GM19025 (cell line): ENCODE measurements at regions not wholly inside any gene's neighbourhood (a gene's known extent, or its start where the extent isn't known, plus 50 kb on each side); places are given as distances from the start of the nearest gene placed in this dataset.
"Not testable (repeated sequence)": the region's sequence is repeated elsewhere in the genome, so short reads cannot be mapped to it uniquely, and the experiment has no call there.

Experiments
- ATAC-seq: cut with Tn5 transposase; IDR thresholded peaks from one replicate; pipeline ENCODE4 v1.9.1; 2021; ENCODE audit warnings: mild to moderate bottlenecking, low read depth, moderate library complexity; ENCODE audit not compliant: unreplicated experiment

DNA sequence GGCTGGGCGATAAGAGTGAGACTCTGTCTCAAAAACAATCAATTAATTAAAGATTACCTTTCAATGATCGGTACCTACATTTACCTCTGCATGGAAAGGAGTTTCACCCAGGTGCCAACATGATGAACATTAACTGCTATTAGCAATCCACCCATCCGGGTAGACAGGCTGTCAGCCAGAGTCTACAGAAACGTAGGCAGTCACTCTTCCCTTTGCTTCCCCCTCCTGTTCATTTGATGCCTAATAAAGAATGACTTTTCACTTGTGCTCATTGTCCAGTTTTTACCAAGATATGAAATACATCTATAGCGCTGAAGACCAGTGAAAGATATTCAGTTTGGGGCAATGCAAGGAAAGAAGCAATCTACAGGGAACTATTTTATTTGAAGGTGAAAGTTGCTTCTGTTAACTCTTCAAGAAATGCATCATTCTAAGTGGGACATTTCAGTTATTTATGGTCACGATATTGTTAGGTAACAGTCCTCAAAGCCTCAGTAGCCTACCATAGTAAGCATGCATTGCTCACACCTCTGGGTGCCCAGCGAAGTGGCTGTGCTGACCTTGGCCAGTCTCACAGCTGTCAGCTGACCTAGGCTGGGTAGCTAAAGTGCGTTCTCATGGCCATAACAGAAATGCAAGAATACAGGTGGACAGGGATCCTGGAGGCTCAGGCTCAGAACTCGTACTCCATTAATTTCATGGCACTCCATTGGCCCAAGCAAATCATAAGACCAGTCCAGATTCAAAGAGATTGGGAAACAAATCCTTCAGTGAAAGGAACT, 87.2 kb upstream of the DMRT1 start:
- ATAC-seq = no peak

DNA sequence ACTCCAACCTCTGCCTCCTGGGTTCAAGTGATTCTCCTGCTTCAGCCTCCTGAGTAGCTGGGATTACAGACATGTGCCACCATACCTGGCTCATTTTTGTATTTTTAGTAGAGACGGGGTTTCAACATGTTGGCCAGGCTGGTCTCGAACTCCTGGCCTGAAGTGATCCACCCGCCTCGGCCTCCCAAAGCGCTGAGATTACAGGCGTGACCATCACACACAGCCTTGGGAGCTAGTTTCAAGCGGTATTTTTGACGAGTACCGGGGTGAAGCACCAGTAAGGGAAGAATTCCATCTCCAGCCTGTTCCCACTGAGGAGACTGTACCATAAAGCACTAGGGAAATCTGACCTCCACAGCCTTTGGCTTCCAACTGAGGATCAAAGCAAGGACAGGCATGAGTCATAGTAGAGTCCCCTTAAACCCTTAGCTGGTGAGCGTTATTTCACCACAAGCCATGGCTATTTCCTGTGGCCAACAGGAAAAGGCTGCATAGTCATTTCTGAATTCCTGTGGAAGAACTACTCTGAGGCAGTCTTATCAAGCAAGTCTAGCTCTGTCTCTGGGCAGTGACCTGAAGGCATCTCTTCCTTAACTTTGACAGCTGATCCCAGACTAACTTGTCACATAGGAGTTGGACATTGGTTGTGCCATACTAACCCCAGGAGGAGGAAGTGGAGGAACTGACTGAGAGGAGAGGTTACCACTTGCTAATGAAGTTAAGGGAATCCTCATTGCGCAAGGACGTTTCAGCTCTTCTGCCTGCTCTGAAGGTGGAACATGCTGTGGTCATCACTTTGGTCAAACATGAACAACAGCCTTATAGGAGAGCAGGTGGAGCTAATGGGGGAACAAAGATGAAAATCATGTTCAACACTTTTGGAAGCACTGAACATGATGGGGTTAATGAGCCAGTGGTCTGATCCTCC, 85.8 kb upstream of the DMRT1 start:
- ATAC-seq = no peak

DNA sequence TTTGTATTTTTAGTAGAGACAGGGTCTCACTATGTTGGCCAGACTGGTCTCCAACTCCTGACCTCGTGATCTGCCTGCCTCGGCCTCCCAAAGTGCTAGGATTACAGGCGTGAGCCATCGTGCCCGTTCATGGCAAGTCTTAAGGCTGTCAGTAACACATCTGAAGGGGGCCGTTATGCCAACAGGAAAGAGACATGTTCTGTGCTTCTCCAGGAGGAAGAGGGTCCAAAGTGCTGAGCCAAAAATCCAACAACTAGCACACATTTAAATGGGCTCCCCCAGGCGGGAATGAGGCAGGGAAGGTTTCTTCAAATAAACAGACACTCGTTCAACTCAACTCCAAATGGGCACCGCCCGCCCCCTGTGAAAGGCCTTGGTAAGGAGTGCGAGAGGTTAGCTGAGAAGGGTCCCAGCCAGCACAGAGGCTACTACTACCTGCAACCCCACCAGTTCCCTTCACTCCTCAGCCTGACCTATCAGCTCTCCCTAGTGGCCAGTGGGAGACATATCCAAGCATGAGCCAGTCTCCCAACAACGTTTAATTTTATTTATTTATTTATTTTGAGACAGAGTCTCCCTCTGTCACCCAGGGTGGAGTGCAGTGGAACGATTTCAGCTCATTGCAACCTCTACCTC, 84.1 kb upstream of the DMRT1 start:
- ATAC-seq = no peak

DNA sequence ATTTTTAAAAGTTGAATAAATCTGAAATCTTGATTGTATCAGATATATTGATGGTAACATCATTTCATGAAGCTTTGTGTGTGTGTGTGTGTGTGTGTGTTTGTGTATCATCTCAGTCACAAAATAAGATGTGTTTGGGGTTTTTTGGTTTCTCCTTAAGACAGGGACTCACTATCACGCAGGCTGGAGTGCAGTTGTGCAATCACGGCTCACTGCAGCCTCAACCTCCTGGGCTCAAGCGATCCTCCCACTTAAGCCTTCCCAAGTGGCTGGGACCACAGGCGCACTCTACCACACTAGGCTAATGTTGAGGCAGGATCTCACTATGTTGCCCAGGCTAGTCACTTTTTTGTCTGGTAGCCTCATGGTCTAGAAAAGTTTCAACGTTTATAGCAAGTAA, 83.4 kb upstream of the DMRT1 start:
- no peak for ATAC-seq

DNA sequence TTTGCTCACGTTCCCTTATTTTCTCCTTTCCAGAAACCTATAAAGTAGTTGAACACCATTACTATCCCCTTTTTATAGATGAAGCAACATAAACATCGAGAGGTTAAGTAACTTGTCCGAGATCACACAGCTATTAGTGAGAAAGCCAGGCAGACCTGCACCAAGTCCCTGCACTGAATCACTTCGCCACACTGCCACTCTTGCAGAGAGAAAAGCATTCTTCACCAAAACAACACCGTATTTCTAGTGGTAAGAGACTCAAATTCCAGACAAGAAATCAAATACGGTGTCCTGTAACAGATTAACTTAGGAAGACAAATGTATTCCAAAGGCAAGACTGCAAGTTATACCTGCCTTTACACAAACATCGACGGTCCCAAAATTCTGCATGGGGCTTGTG, 82.0 kb upstream of the DMRT1 start:
- ATAC-seq = no peak

DNA sequence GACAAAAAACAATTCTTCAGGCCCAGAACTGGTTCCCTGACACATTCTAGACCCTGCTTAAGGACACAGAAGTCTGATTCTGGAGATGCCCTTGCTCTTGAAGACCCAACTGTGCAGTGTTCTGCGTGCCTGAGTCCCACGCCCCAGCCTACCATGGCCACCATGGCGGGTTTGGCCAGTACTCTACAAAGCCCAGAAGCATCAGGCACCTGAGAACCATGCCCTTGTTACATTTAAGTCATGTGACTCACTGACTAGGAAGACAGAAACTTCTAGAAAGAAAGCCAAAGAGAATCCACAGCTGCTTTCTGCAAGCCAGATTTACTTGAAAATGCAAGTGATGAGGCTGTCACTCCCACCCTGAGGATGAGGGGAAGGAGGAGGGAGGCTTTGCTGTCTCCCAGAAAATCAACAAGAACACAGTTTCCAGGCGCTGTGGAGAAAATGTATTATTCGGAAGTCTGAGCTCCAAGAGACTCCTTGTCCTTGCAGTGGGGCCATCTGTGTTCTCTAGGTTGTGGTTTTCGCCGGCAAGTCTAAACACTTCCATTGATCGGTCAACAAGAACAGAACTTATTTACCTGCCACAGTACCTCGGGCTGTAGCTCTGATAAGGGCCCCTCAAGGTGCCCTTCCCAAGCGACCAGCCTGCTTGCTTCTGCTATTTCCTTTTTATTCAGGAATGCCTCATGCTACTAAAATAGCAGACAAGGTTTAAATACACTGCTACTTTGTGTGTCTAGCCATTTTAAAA, 81.3 kb upstream of the DMRT1 start:
- ATAC-seq = no peak

DNA sequence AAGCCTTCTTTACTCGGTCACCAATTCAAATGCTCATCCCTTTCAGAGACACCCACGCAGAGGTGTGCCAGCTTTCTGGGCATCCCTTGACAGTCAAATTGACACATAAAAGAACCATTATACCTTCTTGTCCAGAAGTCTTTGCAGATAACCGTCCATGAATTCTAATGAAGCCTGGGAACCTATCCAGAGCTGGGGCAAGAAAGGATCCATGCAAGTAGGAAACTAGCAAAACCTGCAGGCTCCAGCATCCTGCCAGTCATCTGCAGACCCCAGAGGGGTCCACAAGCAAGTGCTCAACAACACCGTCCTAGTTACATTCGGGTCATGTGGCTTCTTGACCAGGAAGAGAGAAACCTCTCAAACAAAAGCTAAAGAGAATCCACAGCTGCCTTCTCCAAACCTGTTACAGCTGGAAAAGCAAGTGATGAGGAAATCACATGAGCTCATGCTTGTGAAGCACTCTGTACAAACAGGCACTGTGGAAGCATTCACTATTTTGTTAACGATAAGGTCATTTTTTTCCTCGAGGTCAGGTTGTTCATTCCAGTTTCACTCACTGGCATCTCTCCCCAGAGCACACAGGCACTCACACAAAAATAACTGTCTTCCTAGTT, 80.2 kb upstream of the DMRT1 start:
- no peak for ATAC-seq

DNA sequence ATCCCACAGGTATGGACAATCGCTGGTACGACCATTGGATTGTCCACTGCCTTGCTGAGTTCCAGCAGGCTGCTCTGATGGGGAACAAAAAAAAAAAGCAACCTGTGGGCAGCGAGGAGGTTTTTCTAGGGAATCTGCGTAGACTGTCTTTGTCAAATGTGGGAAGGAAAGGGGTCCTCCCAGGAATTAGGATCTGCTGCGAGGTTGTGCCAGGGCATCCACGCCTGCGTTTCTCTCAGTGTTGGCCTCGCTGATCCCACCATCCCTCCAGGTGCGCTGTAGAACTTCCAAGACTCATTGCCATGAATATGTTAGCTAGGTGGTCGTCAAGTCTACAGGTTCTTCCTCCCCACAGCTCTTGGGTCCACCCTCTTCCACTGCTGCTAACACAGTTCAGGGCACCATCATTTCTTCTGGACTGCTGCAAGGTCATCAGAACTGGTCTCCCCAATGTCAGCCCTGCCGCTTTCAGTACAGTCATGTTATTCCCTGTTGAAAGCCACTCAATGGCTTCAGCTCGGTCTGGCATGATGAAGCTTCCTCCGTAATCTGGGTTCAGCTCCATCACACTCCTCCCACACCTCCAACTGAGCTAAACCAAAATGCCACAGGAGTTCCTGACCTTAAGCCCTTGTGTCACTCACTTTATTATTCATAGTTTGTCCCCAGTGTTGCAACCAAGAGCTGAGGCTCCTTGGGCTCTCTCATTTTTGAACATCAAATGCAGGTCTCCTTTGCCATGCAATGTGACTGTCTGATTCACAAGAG, 79.5 kb upstream of the DMRT1 start:
- no peak for ATAC-seq

DNA sequence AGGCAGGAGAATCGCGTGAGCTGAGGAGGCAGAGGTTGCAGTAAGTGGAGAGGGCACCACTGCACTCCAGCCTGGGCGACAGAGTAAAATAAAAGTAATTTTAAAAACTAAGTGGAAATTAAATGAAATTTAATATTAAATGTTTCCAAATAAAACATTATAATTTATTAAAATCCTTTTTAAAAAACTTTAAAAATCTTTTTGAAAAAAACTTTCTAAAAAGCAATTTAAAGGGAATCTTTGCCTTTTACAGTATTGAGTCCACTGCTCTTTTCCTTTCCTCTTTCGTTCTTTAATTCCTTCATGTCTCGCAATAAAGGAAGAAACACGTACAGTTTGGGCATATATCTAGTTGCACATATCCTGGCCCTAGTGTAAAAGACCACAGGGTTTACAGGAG, 77.8 kb upstream of the DMRT1 start:
- ATAC-seq = no peak

DNA sequence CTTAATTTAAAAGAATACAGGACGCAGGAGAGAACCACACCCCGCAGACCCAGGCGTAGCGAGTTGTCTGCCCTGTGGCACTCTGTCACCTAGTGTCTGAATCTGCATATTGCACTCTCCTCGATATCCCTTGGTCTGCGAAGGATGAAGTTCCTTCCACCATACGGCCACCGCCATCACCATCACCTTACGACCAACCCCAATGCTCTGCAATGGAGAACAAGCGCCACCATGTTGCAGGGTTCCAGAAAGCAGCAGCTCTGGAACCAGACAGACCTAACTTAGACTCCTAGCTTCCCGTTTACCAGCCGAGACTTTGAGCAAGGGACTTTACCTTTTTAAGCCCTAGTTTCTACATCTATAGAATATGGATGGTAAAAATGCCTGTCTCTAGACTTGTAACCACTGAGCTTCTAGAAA, 77.4 kb upstream of the DMRT1 start:
- peak; percentile 85 for ATAC-seq

DNA sequence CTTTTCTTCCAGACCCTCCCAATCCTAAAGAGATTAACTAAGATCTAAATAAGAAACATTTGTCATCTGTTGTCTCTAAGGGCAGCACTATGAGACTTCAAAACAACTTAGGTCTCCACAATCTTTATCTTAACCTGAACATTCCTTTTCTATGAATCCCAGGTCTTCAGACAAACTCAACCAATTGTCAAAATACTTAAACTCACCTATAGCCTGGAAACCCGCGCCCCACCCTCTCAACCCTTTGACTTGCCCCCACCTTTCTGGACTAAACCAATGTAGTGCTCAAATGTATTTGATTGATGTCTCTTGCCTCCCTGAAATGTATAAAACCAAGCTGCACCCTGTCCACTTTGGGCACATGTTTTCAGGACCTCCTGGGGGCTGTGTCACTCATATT, 76.5 kb upstream of the DMRT1 start:
- ATAC-seq = no peak

DNA sequence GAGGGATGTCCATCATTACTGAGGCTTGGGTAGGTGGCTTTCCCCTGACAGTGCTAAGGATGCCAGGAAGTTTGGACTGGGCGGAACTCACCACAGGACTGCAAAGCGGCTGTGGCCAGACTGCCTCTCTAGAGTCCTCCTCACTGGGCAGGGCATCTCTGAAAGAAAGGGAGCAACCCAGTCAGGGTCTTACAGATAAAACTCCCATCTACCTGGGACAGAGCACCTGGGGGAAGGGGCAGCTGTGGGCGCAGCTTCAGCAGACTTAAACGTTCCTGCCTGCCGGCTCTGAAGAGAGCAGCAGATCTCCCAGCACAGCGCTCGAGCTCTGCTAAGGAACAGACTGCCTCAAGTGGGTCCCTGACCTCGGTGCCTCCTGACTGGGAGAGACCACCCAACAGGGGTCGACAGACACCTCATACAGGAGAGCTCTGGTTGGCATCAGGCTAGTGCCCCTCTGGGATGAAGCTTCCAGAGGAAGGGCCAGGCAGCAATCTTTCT, 74.4 kb upstream of the DMRT1 start:
- ATAC-seq = not testable (repeated sequence)

DNA sequence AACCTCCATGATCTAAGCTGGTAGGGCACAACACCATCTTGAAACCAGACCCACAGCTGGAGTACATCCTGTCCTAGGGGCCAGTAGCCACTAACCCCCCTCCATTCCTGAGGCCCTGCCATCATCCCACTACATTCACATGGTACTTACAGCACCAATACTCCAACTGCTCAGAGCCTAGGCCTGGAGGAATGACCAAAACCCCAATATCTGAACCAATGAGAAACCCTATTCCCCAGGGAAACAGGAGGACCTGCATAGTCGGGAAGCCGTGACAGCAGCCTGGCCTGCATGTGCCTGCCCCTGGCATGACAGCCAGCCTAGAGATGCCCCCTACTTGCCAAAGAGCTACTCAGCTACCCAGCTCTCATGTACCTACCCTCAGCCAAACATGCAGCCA, 65.4 kb upstream of the DMRT1 start:
- no peak for ATAC-seq

DNA sequence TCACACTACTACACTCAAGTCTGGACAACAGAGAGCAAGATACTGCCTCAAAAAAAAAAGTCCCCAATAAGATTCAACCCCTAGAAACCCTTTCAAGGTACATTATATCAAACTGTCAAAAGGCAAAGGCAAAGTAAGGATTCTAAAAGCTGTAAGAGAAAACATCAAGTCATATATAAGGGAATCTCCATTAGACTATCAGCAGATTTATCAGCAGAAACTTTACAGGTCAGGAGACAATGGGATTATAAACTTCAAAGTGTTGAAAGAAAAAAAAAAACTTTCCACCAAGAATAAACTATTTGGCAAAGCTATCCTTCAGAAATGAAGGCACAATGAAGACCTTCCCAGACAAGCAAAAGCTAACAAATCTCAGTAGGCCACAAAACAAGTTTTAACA, 63.5 kb upstream of the DMRT1 start:
- no peak for ATAC-seq

DNA sequence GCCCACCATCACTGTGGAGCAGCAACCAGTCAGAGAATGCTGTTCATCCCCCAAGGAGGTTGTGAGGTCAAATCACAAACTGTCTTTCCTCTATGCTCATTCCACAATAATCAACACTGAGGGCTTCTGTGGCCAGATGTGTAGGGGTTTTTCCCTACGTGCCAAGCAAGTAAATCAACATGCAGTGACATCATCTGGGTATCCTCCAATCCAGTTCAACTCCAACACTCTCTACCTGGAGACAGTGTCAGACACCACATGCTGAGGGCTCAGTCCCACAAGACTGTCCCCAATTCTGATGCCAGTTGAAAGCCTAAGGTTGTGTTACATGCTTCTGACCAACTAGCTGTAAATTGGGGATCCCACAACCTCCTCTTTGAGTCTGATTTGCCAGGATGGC, 57.3 kb upstream of the DMRT1 start:
- ATAC-seq = no peak

DNA sequence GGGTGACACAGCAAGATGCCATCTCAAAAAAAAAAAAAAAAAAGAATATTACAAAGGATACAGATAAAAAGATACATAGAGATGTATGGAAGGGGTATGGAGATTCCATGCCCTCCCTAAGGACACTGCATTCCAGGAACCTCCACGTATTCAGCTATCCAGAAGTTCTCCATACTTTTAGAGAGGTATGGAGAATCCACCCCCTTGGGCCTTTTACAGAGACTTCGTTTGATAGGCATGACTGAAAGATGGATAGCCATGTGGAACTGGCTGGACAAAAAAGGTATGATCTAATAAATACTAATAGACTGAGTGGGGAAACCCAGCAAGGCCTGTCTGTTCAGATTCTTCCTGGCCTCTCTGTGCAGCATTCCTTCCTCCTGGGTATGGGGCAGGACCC, 56.6 kb upstream of the DMRT1 start:
- no peak for ATAC-seq

DNA sequence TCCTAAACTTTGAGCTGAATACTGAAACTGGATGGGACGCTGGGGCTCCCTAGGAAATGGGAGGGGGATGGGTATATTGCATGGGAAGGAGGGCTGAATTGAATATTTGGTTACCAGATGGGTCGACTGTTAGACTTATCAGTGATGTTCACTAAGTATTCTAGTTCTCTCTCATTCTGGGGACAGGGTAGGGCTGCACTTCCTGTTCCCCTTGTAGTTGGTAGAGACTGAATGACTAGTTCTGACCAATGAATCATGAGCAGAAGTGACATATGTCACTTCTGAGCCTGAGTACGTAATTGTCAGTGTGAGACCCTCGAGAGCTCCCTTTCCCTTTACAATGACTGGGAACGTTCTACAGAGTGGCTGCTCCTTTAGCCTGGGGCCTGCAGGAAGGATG, 55.5 kb upstream of the DMRT1 start:
- ATAC-seq = no peak

DNA sequence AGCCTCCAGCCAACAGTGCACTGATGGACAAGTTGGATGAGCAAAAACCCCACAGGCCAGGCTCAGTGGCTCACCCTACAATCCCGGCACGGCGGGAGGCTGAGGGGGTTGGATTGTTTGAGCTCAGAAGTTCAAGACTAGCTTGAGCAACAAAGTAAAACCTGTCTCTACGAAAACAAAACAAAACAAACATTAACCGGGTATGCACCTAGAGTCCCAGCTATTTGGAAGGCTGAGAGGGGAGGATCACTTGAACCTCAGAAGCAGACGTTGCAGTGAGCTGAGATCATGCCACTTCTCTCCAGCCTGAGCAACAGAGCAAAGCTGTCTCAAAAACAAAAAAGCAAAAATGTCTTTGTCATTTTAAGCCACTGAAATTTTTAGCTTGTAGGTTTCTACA, 55.1 kb upstream of the DMRT1 start:
- no peak for ATAC-seq

DNA sequence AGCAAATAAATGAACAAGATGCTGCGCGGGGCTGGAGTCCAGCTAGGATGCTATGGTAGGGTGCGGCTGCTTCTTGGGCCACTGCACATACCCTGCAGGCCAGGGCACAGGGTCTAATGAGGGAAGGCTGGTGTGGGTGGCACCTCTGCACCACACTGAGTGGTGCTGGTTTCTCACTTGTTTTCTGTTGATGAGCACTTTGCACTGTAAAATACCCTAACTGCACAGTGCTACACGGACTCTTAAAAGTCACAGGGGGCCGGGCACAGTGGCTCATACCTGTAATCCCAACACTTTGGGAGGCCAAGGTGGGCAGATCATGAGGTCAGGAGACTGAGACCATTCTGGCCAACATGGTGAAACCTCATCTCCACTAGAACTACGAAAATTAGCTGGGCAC, 52.7 kb upstream of the DMRT1 start:
- ATAC-seq = no peak
